KG1 (cell line): ENCODE measurements at regions not wholly inside any gene's neighbourhood (a gene's known extent, or its start where the extent isn't known, plus 50 kb on each side); places are given as distances from the start of the nearest gene placed in this dataset.
"Not testable (repeated sequence)": the region's sequence is repeated elsewhere in the genome, so short reads cannot be mapped to it uniquely, and the experiment has no call there.

ENCODE experiments used
- DNase-seq: peaks from one replicate; lab custom pipeline; 2025; lab: John Stamatoyannopoulos, UW

- DNase-seq: no peak
Observed at GRCh38 chr3:124137216-124137615, 145.3 kb upstream of the ROPN1 start.

GRCh38 chr3:124138148-124138547, 146.2 kb upstream of the ROPN1 start:
- DNase-seq: no peak

- no peak for DNase-seq
Observed at GRCh38 chr3:124140746-124141145, 148.8 kb upstream of the ROPN1 start.

- DNase-seq: no peak
Observed at GRCh38 chr3:124142389-124142970, 150.6 kb upstream of the ROPN1 start.

- no peak for DNase-seq
Observed at GRCh38 chr3:124143047-124143446, 151.1 kb upstream of the ROPN1 start.

GRCh38 chr3:124144035-124144814, 152.3 kb upstream of the ROPN1 start:
- DNase-seq: no peak

GRCh38 chr3:124147429-124147828, 155.5 kb upstream of the ROPN1 start:
- DNase-seq: no peak

GRCh38 chr3:124147946-124148345, 156.0 kb upstream of the ROPN1 start:
- no peak for DNase-seq

GRCh38 chr3:124149081-124149480, 157.2 kb upstream of the ROPN1 start:
- no peak for DNase-seq

- no peak for DNase-seq
Observed at GRCh38 chr3:124149771-124150170, 157.8 kb upstream of the ROPN1 start.

GRCh38 chr3:124152891-124153290, 161.0 kb upstream of the ROPN1 start:
- not testable (repeated sequence) for DNase-seq

- DNase-seq: no peak
Observed at GRCh38 chr3:124156866-124157712, 165.2 kb upstream of the ROPN1 start.

- no peak for DNase-seq
Observed at GRCh38 chr3:124157748-124158147, 165.8 kb upstream of the ROPN1 start.

- no peak for DNase-seq
Observed at GRCh38 chr3:124158168-124158881, 166.4 kb upstream of the ROPN1 start.

GRCh38 chr3:124161448-124161847, 169.5 kb upstream of the ROPN1 start:
- DNase-seq: no peak

- DNase-seq: no peak
Observed at GRCh38 chr3:124163689-124164088, 171.8 kb upstream of the ROPN1 start.

GRCh38 chr3:124168271-124168670, 176.3 kb upstream of the ROPN1 start:
- no peak for DNase-seq

GRCh38 chr3:124172283-124172682, 180.4 kb upstream of the ROPN1 start:
- no peak for DNase-seq

- DNase-seq: no peak
Observed at GRCh38 chr3:124172816-124173215, 180.9 kb upstream of the ROPN1 start.

GRCh38 chr3:124174476-124174875, 182.6 kb upstream of the ROPN1 start:
- no peak for DNase-seq

GRCh38 chr3:124174910-124175874, 183.3 kb upstream of the ROPN1 start:
- no peak for DNase-seq
